Right renal cortex interstitium (tissue), 3 donors: ENCODE measurements at regions not wholly inside any gene's neighbourhood (a gene's known extent, or its start where the extent isn't known, plus 50 kb on each side); places are given as distances from the start of the nearest gene placed in this dataset.

Source experiments
- DNase-seq, 3 donors: peaks; one replicate each; pipeline ENCODE4 v3.0.0-alpha.2; 2013; ENCODE audit warnings: low read depth in 3 of 3, low spot score in 2 of 3

GRCh38 chr3:188084752-188085583, 69.0 kb upstream of the LPP start:
- no peak for DNase-seq

GRCh38 chr3:188085584-188086560, 68.1 kb upstream of the LPP start:
- no peak for DNase-seq

GRCh38 chr3:188088948-188089685, 64.8 kb upstream of the LPP start:
- DNase-seq, result no peak

- DNase-seq, result peak in 1 of 3 donors; percentile 16
These were observed 63.2 kb upstream of the LPP start for GRCh38 chr3:188090620-188091309.

GRCh38 chr3:188091746-188092145, 62.2 kb upstream of the LPP start:
- no peak for DNase-seq

GRCh38 chr3:188092648-188093047, 61.3 kb upstream of the LPP start:
- no peak for DNase-seq

- DNase-seq, result no peak
These were observed 58.5 kb upstream of the LPP start for GRCh38 chr3:188095431-188095830.

GRCh38 chr3:188097791-188098190, 56.2 kb upstream of the LPP start:
- DNase-seq, result no peak

GRCh38 chr3:188099907-188100306, 54.0 kb upstream of the LPP start:
- DNase-seq, result no peak

- DNase-seq, result no peak
These were observed 51.0 kb upstream of the LPP start for GRCh38 chr3:188102861-188103547.

- no peak for DNase-seq
These were observed 49.9 kb upstream of the LPP start for GRCh38 chr3:188104050-188104449.
